SK-N-SH treated with all-trans-retinoic acid at 6 μM for 48 hours (cell line): ENCODE measurements at regions not wholly inside any gene's neighbourhood (a gene's known extent, or its start where the extent isn't known, plus 50 kb on each side); places are given as distances from the start of the nearest gene placed in this dataset.

Experiments
- CSRNP3 ChIP-seq: fragments of 250-450 bp; sonication (Bioruptor Pico); IDR thresholded peaks from 2 replicates; pipeline ENCODE4 v1.5.1; 2021; ENCODE audit warnings: mild to moderate bottlenecking, moderate library complexity
- GLIS3 ChIP-seq: fragments of 250-450 bp; sonication (Bioruptor Pico); IDR thresholded peaks from 2 replicates; pipeline ENCODE4 v1.5.0; 2020; ENCODE audit warnings: mild to moderate bottlenecking, moderate library complexity
- ISL1 ChIP-seq: fragments of 250-450 bp; sonication (Bioruptor Pico); IDR thresholded peaks from 2 replicates; pipeline ENCODE4 v2.1.2; 2022; ENCODE audit warnings: mild to moderate bottlenecking, moderate library complexity
- OSR1 ChIP-seq: fragments of 250-450 bp; sonication (Bioruptor Pico); IDR thresholded peaks from 2 replicates; pipeline ENCODE4 v1.8.0; 2022; ENCODE audit warnings: moderate library complexity, mild to moderate bottlenecking, inconsistent platforms
- PATZ1 ChIP-seq: fragments of 250-450 bp; sonication (Bioruptor Pico); IDR thresholded peaks from 2 replicates; pipeline ENCODE4 v1.8.0; 2020; ENCODE audit warnings: mild to moderate bottlenecking, moderate library complexity, borderline replicate concordance
- RARB ChIP-seq: fragments of 250-450 bp; sonication (Bioruptor Pico); IDR thresholded peaks from 2 replicates; pipeline ENCODE4 v1.8.0; 2021; ENCODE audit warnings: mild to moderate bottlenecking, moderate library complexity
- SNAI2 ChIP-seq: fragments of 250-450 bp; sonication (Bioruptor Pico); IDR thresholded peaks from 2 replicates; pipeline ENCODE4 v1.5.0; 2020; ENCODE audit warnings: mild to moderate bottlenecking, moderate library complexity
- TCF4 ChIP-seq: fragments of 250-450 bp; sonication (Bioruptor Pico); IDR thresholded peaks from 2 replicates; pipeline ENCODE4 v1.8.0; 2021; ENCODE audit warnings: mild to moderate bottlenecking, moderate library complexity, borderline replicate concordance
- ZFP3 ChIP-seq: fragments of 250-450 bp; sonication (Bioruptor Pico); IDR thresholded peaks from 2 replicates; pipeline ENCODE4 v1.5.0; 2020; ENCODE audit warnings: mild to moderate bottlenecking, moderate library complexity
- ZFP30 ChIP-seq: fragments of 450-650 bp; formaldehyde crosslinking; IDR thresholded peaks from 2 replicates; pipeline ENCODE4 v1.5.0; 2022; ENCODE audit warnings: mild to moderate bottlenecking, moderate library complexity
- ZNF8 ChIP-seq: fragments of 450-650 bp; formaldehyde crosslinking; IDR thresholded peaks from 2 replicates; pipeline ENCODE4 v1.5.0; 2020; ENCODE audit warnings: mild to moderate bottlenecking, moderate library complexity
- TF ChIP-seq, protein P1 (sequence below): fragments of 250-450 bp; sonication (Bioruptor Pico); IDR thresholded peaks from 2 replicates; pipeline ENCODE4 v1.5.1; 2020; ENCODE audit warnings: low read depth, mild to moderate bottlenecking, moderate library complexity

GRCh38 chr4:107509615-107510014 lies 210.4 kb downstream of the PAPSS1 start:
- TF ChIP-seq ISL1 (CRISPR knock-in tag), result no peak
- TF ChIP-seq, protein P1, sequence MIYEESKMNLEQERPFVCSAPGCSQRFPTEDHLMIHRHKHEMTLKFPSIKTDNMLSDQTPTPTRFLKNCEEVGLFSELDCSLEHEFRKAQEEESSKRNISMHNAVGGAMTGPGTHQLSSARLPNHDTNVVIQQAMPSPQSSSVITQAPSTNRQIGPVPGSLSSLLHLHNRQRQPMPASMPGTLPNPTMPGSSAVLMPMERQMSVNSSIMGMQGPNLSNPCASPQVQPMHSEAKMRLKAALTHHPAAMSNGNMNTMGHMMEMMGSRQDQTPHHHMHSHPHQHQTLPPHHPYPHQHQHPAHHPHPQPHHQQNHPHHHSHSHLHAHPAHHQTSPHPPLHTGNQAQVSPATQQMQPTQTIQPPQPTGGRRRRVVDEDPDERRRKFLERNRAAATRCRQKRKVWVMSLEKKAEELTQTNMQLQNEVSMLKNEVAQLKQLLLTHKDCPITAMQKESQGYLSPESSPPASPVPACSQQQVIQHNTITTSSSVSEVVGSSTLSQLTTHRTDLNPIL (CRISPR knock-in tag), result no peak
- no peak for TF ChIP-seq ZFP30 (CRISPR knock-in tag)
- no peak for TF ChIP-seq ZNF8 (CRISPR knock-in tag)
- TF ChIP-seq TCF4 (CRISPR knock-in tag), result no peak
- no peak for TF ChIP-seq SNAI2 (CRISPR knock-in tag)
- TF ChIP-seq CSRNP3 (CRISPR knock-in tag), result no peak
- no peak for TF ChIP-seq ZFP3 (CRISPR knock-in tag)
- no peak for TF ChIP-seq RARB (CRISPR knock-in tag)
- no peak for TF ChIP-seq PATZ1 (CRISPR knock-in tag)
- TF ChIP-seq GLIS3, result no peak
- TF ChIP-seq OSR1, result no peak
